HG03521 (cell line): ENCODE measurements at regions not wholly inside any gene's neighbourhood (a gene's known extent, or its start where the extent isn't known, plus 50 kb on each side); places are given as distances from the start of the nearest gene placed in this dataset.

Source experiments
- ATAC-seq: cut with Tn5 transposase; IDR thresholded peaks from one replicate; pipeline ENCODE4 v1.9.1; 2021; ENCODE audit warnings: mild to moderate bottlenecking, moderate library complexity; ENCODE audit not compliant: unreplicated experiment

- no peak for ATAC-seq
Observed at GRCh38 chr2:144217853-144218633, 301.9 kb downstream of the ZEB2 start.

DNA sequence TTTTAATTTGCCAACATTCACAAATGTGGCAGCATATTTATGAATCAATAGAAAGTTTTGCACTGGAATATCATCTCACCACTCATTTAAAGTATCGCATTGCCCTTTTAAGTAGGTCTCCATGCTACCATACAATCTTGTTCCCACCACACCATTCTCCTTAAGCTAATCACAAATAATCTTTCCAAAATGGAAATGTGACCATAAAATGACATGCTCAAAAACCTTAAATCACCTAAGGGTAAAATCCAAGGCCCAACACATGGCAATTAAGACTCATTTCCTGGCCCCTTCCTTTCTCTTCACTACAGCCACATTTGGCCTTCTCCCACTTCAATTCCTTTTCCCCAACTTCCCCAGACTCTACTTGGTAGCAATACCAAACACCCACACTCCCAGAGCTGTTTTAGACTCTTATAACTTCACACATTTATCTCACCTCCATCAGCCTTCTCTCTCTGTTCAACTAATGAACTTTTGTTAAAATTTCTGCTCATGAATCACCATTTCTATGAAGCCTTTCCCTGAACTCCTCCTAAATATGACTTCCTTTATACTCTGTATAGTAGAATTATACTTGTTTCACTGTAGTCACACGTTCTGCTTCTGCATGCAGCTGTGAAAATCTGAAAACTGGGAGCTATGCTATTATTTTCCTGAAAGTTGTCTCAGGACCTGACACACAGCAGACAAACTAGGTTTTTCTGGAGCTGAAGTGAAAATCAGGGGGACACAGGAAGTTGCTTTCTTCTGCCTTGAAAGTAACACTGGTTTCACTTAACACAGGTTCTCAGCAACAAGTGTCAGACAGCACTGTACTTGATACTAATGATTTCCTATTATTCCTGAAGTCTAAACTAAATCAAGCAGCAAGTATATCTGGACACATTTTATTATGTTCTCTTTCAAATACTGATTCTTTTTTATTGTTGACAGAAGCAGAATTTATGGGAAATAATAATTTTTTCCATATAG is 303.9 kb downstream of the ZEB2 start:
- ATAC-seq: peak; percentile 58

- no peak for ATAC-seq
Observed at GRCh38 chr2:144215207-144215606, 304.7 kb downstream of the ZEB2 start.

DNA sequence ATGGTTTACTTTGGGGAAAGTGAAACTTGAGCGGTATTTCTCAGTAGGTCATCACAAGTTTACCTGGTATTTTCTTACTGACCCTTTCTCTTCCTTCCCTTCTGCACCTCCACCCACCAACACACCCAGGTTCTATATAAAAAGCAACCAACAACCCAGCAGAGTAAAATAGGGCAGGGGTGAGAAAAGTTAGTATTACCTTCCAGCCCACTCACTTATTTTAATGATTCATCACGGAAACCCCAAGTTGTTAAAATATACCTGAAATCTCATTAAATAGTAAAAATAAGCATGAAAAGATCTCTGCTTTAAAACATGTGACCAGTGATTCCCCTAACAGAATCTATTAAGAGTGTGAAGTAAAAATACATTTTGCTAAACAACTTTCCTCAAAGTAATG is 306.1 kb downstream of the ZEB2 start:
- ATAC-seq: peak; percentile 68

GRCh38 chr2:144211826-144212225 is 308.1 kb downstream of the ZEB2 start:
- no peak for ATAC-seq

DNA sequence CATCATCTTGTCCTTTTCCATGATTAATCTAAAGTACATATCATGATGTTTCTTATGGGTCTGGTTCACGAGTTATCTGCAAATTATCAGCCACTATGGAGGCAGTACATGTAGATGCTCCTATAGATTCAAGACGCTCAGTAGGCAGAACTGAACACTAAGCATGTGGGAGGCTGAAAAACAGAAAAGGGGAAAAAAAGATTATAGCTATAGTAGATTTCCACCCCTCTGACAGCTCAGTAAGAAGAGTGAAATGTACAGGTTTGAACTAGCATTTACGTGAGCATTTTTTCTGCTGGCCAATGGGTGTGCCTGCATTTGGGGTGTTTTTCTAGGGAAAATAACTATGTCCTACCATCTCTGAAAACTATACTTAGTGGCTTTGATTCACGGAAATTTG is 308.9 kb downstream of the ZEB2 start:
- ATAC-seq: no peak

GRCh38 chr2:144210076-144210475 is 309.8 kb downstream of the ZEB2 start:
- ATAC-seq: no peak

GRCh38 chr2:144208924-144209323 is 311.0 kb downstream of the ZEB2 start:
- ATAC-seq: no peak

DNA sequence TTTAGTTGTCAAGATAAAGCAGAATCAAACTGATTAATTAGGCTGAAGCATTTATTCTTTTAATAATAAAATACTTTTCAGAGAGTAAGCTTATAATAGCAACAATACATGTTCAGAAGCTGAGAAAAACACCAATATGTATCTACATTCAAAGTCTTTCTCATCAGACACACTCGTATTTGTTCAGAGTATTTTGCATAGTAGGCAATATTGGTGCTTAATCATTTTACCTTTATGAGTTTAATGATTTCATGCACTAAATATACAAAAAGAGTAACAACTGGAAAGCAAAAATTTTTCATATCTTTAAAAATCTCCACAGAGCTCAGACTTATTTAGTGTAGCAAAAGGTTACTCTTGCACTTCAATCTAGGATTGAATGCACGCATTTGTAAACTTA is 313.9 kb downstream of the ZEB2 start:
- no peak for ATAC-seq

DNA sequence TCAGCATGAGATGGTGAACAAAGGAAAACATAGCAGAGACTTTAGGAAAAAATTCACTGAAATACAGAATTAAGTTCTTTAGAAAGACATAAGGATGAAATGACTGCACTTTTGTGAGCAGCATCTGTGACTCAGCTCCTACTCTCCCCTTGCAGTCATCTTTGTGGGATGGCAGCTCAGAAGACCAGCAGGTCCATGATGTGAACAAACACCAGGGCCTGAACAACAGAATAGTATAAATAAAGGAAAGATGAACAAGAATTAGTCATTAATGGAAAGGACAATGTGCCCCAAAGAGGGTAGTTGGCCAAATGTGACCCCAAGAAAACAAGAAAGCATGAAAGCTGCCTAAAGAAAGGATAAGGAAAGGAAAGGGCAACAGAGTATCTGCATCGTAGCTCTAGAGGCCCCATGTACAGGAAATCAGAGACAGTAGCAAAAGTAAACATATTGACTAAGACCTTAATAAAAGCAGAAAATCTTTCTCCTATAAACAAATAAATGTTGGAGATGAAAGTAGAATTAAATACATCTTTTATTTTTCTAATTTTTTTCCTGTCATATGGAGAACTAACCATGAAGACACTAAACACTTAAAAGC is 318.0 kb downstream of the ZEB2 start:
- no peak for ATAC-seq

GRCh38 chr2:144201126-144201525 is 318.8 kb downstream of the ZEB2 start:
- ATAC-seq: no peak

DNA sequence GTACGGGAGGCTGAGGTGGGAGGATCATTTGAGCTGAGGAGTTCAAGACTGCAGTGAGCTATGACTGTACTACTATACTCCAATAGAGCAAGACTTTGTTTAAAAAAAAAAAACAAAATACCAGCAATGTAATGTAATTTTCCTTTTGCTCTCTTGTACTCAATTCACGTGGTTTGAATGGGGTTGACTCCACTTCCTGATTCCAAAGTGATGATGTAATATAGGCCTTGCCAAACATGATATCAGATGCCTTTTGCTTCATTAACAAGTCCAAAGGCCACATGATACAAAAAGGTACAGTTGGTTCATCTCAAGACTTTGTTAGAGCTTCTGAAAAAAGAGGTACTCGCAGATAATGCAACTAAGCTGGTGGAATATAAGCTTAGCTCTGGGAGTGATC is 321.8 kb downstream of the ZEB2 start:
- no peak for ATAC-seq

- ATAC-seq: no peak
Observed at GRCh38 chr2:144194326-144195071, 325.4 kb downstream of the ZEB2 start.

- no peak for ATAC-seq
Observed at GRCh38 chr2:144190908-144191605, 328.9 kb downstream of the ZEB2 start.

- ATAC-seq: peak; percentile 97
Observed at GRCh38 chr2:144183727-144184126, 336.2 kb downstream of the ZEB2 start.

GRCh38 chr2:144181001-144181400 is 338.9 kb downstream of the ZEB2 start:
- no peak for ATAC-seq

DNA sequence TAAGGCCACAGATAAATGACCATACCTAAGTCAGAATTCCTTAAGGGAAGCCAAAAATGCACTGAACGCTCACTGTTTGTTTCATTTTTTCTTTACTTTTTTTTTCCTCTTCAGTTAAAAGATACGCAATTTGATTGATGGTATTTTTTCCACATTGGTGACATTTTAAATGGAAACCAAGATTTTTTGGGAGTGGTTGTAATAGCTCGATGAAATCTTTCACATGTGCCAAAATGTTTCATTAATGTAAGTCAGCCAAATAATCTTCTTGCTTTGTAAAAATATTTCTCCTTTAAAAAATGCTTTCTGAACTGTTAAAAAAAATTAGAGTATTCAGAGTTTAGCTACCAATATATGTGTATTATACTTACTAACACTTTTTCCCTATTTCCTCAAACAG is 339.8 kb downstream of the ZEB2 start:
- ATAC-seq: no peak

DNA sequence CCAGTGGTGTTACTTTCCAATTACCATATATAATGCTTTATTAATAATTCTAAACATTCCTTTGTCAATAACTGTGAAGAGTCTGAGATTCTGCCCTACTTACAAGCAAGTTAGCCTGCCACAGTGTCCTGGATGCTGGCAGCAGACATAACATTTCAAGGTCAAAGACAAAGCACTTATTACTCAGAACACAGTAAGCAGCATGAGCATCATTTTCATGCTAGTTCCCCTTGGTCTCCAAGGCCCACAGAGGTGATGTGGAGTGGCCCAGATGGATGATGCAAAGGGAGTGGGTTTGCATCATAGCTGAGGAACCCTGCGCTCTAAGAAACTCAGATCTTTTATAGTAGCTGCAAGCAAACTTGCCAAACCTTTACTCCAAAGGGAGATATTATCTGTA is 349.7 kb downstream of the ZEB2 start:
- ATAC-seq: no peak

DNA sequence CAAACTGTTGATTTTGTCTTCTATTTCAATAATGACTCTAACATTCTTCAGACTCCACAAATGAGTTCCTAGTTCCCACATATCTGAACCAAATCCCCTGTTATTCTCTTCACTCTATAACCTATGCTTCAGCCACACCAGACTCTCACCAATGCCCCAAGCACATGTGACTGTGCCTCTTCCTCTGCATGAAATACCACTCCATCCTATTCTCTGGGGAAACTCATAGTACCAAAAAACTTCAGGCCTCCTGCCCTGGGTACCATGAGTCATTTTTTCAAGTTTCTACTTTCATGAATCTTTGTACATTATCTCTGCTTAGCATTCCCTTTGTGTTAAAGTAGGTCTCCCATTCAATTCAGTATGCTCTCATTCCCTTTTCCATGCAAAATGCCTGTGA is 353.2 kb downstream of the ZEB2 start:
- no peak for ATAC-seq

- no peak for ATAC-seq
Observed at GRCh38 chr2:144165599-144166250, 354.2 kb downstream of the ZEB2 start.
